H9 (cell line): ENCODE measurements at regions not wholly inside any gene's neighbourhood (a gene's known extent, or its start where the extent isn't known, plus 50 kb on each side); places are given as distances from the start of the nearest gene placed in this dataset.

ENCODE experiments used
- DNase-seq: peaks from one replicate; pipeline ENCODE4 v3.0.0-alpha.2; 2017
- H2AFZ ChIP-seq: one replicate; pipeline ENCODE4 v1.6.1; 2013; ENCODE audit warnings: mild to moderate bottlenecking, low read length, control low read depth, moderate library complexity
- H2AK5ac ChIP-seq: 2 replicates; pipeline ENCODE4 v1.6.1; 2013; ENCODE audit warnings: low read length, control low read depth, mixed read lengths; ENCODE audit not compliant: insufficient read length
- H2BK120ac ChIP-seq: one replicate; pipeline ENCODE4 v1.6.1; 2013; ENCODE audit warnings: low read depth, mild to moderate bottlenecking, low read length, control low read depth, inconsistent platforms; ENCODE audit not compliant: poor library complexity, severe bottlenecking
- H2BK12ac ChIP-seq: 2 replicates; pipeline ENCODE4 v1.6.1; 2013; ENCODE audit warnings: low read length, control low read depth, mixed read lengths, low read depth; ENCODE audit not compliant: insufficient read length
- H2BK15ac ChIP-seq: 2 replicates; pipeline ENCODE4 v1.6.1; 2013; ENCODE audit warnings: low read depth, low read length, control low read depth
- H2BK20ac ChIP-seq: one replicate; pipeline ENCODE4 v1.6.1; 2013; ENCODE audit warnings: low read depth, mild to moderate bottlenecking, low read length, control low read depth, inconsistent platforms; ENCODE audit not compliant: poor library complexity, severe bottlenecking
- H2BK5ac ChIP-seq: 2 replicates; pipeline ENCODE4 v1.6.1; 2013; ENCODE audit warnings: low read length, control low read depth, mixed read lengths; ENCODE audit not compliant: insufficient read length
- H3K14ac ChIP-seq: 2 replicates; pipeline ENCODE4 v1.6.1; 2013; ENCODE audit warnings: low read length, control low read depth; ENCODE audit not compliant: insufficient read depth
- H3K18ac ChIP-seq: 2 replicates; pipeline ENCODE4 v1.6.1; 2013; ENCODE audit warnings: low read depth, mild to moderate bottlenecking, mixed read lengths, low read length, control low read depth; ENCODE audit not compliant: insufficient read length
- H3K23ac ChIP-seq: 2 replicates; pipeline ENCODE4 v1.6.1; 2013; ENCODE audit warnings: low read length, control low read depth, mixed read lengths, low read depth; ENCODE audit not compliant: insufficient read length
- H3K23me2 ChIP-seq: 2 replicates; pipeline ENCODE4 v1.6.1; 2013; ENCODE audit warnings: low read depth, mild to moderate bottlenecking, mixed read lengths, low read length, control low read depth; ENCODE audit not compliant: insufficient read length, poor library complexity, severe bottlenecking
- H3K27ac ChIP-seq: 2 replicates; pipeline ENCODE4 v1.5.1; 2013; ENCODE audit warnings: low read length, control low read depth, mixed read lengths, low read depth; ENCODE audit not compliant: insufficient read length
- H3K27me3 ChIP-seq: 2 replicates; pipeline ENCODE4 v1.6.1; 2013; ENCODE audit warnings: low read length, control low read depth, inconsistent platforms; ENCODE audit not compliant: insufficient read depth
- H3K4ac ChIP-seq: 2 replicates; pipeline ENCODE4 v1.6.1; 2013; ENCODE audit warnings: low read depth, mild to moderate bottlenecking, control low read depth, inconsistent platforms, low read length, moderate library complexity
- H3K4me1 ChIP-seq: 2 replicates; pipeline ENCODE4 v1.6.1; 2013; ENCODE audit warnings: low read length, control low read depth, inconsistent platforms; ENCODE audit not compliant: insufficient read depth
- H3K4me2 ChIP-seq: 2 replicates; pipeline ENCODE4 v1.6.1; 2013; ENCODE audit warnings: low read length, control low read depth, mixed read lengths; ENCODE audit not compliant: insufficient read length, insufficient read depth
- H3K56ac ChIP-seq: 2 replicates; pipeline ENCODE4 v1.6.1; 2013; ENCODE audit warnings: low read depth, mild to moderate bottlenecking, mixed read lengths, low read length, control low read depth; ENCODE audit not compliant: insufficient read length
- H3K79me1 ChIP-seq: 2 replicates; pipeline ENCODE4 v1.6.1; 2013; ENCODE audit warnings: low read depth, mild to moderate bottlenecking, moderate library complexity, low read length, control low read depth, inconsistent platforms; ENCODE audit not compliant: insufficient read depth, poor library complexity, severe bottlenecking
- H3K79me2 ChIP-seq: 2 replicates; pipeline ENCODE4 v1.6.1; 2013; ENCODE audit warnings: low read length, control low read depth, inconsistent platforms; ENCODE audit not compliant: insufficient read depth
- H3K9ac ChIP-seq: 2 replicates; pipeline ENCODE4 v1.6.1; 2013; ENCODE audit warnings: low read length, control low read depth, mixed read lengths; ENCODE audit not compliant: insufficient read length; ENCODE audit errors: extremely low read depth
- H3K9me3 ChIP-seq: one replicate; pipeline ENCODE4 v1.6.1; 2013; ENCODE audit warnings: low read depth, low read length, inconsistent platforms; ENCODE audit not compliant: control insufficient read depth
- H3T11ph ChIP-seq: one replicate; pipeline ENCODE4 v1.6.1; 2013; ENCODE audit warnings: mild to moderate bottlenecking, low read length, control low read depth, inconsistent platforms
- H4K20me1 ChIP-seq: one replicate; pipeline ENCODE4 v1.6.1; 2013; ENCODE audit not compliant: control insufficient read depth, insufficient read length, insufficient read depth
- H4K5ac ChIP-seq: 2 replicates; pipeline ENCODE4 v1.6.1; 2013; ENCODE audit warnings: low read depth, mild to moderate bottlenecking, mixed read lengths, low read length, control low read depth; ENCODE audit not compliant: insufficient read length
- H4K8ac ChIP-seq: replicated peaks from 2 replicates; pipeline ENCODE4 v1.6.1; 2013; ENCODE audit warnings: low read length, control low read depth, mixed read lengths, low read depth; ENCODE audit not compliant: insufficient read length
- H4K91ac ChIP-seq: 2 replicates; pipeline ENCODE4 v1.6.1; 2013; ENCODE audit warnings: low read depth, mild to moderate bottlenecking, moderate library complexity, mixed read lengths, low read length, control low read depth; ENCODE audit not compliant: insufficient read length
- H3K27ac Mint-ChIP-seq, 3 experiments: 2 replicates in 2 of 3; 3 replicates in 1 of 3; pipeline ENCODE4 v1.8.0; 2020 to 2021; ENCODE audit warnings: mixed read lengths in 3 of 3, mild to moderate bottlenecking in 1 of 3, moderate library complexity in 1 of 3
- H3K27me3 Mint-ChIP-seq: 2 replicates; pipeline ENCODE4 v1.8.0; 2021; ENCODE audit warnings: low read depth, mild to moderate bottlenecking, moderate library complexity, mixed read lengths
- H3K36me3 Mint-ChIP-seq, 3 experiments: 2 replicates in 2 of 3; 3 replicates in 1 of 3; pipeline ENCODE4 v1.8.0; 2020 to 2021; ENCODE audit warnings: low read depth in 3 of 3, mixed read lengths in 3 of 3; ENCODE audit not compliant: insufficient read depth in 1 of 3
- H3K4me1 Mint-ChIP-seq, 2 experiments: 2 replicates each; pipeline ENCODE4 v1.8.0; 2020; ENCODE audit warnings: mixed read lengths in 2 of 2
- H3K4me3 Mint-ChIP-seq, 2 experiments: 2 replicates in 1 of 2; 3 replicates in 1 of 2; pipeline ENCODE4 v1.8.0; 2020 to 2021; ENCODE audit warnings: mild to moderate bottlenecking in 2 of 2, mixed read lengths in 2 of 2, moderate library complexity in 1 of 2
- H3K9me3 Mint-ChIP-seq, 2 experiments: 2 replicates in 1 of 2; 3 replicates in 1 of 2; pipeline ENCODE4 v1.8.0; 2020; ENCODE audit warnings: mild to moderate bottlenecking in 2 of 2, mixed read lengths in 2 of 2, moderate library complexity in 1 of 2
- CTCF ChIP-seq: fragments of 200-600 bp; sonication (generic); conservative IDR thresholded peaks from 3 replicates; pipeline ENCODE4 v1.8.0; 2021; ENCODE audit warnings: antibody characterized with exemption, mild to moderate bottlenecking

GRCh38 chr14:83173687-83174086 is 1640.0 kb upstream of the SEL1L start:
- no peak overlapping the region for H3K4me3 Mint-ChIP-seq
- Histone ChIP-seq H3K9me3 (no peaks in the 10 kb centered on the region), H3K4me2 (no peak overlapping the region), H2AK5ac (no peak overlapping the region), H4K91ac (no peak overlapping the region), H3K4ac (no peak overlapping the region), H4K20me1 (no peaks in the 10 kb centered on the region), H2BK20ac (no peak overlapping the region), H3K79me1 (no peaks in the 10 kb centered on the region), H2BK12ac (no peak overlapping the region), H3K56ac (no peak overlapping the region), H3K27me3 (no peaks in the 10 kb centered on the region), H3T11ph (no peak overlapping the region), H3K79me2 (no peaks in the 10 kb centered on the region), H3K18ac (no peak overlapping the region), H3K4me1 (no peaks in the 10 kb centered on the region), H2BK5ac (no peak overlapping the region), H2BK15ac (no peak overlapping the region), H3K23ac (no peak overlapping the region), H2AFZ (no peak overlapping the region), H3K9ac (no peak overlapping the region), H3K27ac (no peak overlapping the region), H3K14ac (no peak overlapping the region), H3K23me2 (no peaks in the 10 kb centered on the region), H4K5ac (no peak overlapping the region), H2BK120ac (no peak overlapping the region), H4K8ac (no peak overlapping the region)
- H3K27ac Mint-ChIP-seq = no peak overlapping the region
- H3K36me3 Mint-ChIP-seq = no peaks in the 10 kb centered on the region
- H3K27me3 Mint-ChIP-seq = no peaks in the 10 kb centered on the region
- peaks cover 0 to 1% of the 10 kb centered on the region in 2 experiments; a peak in 1 of 5 replicates for H3K9me3 Mint-ChIP-seq
- no peak for DNase-seq
- peaks cover 4% of the 10 kb centered on the region in 2 experiments; a peak in 3 of 4 replicates for H3K4me1 Mint-ChIP-seq
- TF ChIP-seq CTCF = no peak
